Activated naive CD8-positive, alpha-beta T cell treated with anti-CD3 and anti-CD28 coated beads, Interleukin-2, amount 10 ng/mL, durations not matched to agents 7 days and 5 days (primary cell): ENCODE measurements at regions not wholly inside any gene's neighbourhood (a gene's known extent, or its start where the extent isn't known, plus 50 kb on each side); places are given as distances from the start of the nearest gene placed in this dataset.

Experiments
- ATAC-seq: fragments of 150-1000 bp; cut with Tn5 transposase; one replicate; pipeline ENCODE4 v1.10.0; 2021; ENCODE audit warnings: low read depth, moderate library complexity
- POLR2A ChIA-PET: fragments of 350-600 bp; sonication (Branson Sonifier 250); formaldehyde crosslinking; loops from one replicate; lab custom pipeline; 2021; ENCODE audit warnings: antibody characterized with exemption; lab: Charles Lee
- DNase-seq: peaks from one replicate; pipeline ENCODE4 v3.0.0; 2021
- H3K27ac Mint-ChIP-seq: one replicate; pipeline ENCODE4 v1.8.0; 2022; ENCODE audit warnings: mild to moderate bottlenecking, mixed read lengths
- H3K27me3 Mint-ChIP-seq: one replicate; pipeline ENCODE4 v1.8.0; 2022; ENCODE audit warnings: mild to moderate bottlenecking, moderate library complexity, mixed read lengths
- H3K36me3 Mint-ChIP-seq: one replicate; pipeline ENCODE4 v1.8.0; 2021; ENCODE audit warnings: mild to moderate bottlenecking, mixed read lengths
- H3K4me1 Mint-ChIP-seq: one replicate; pipeline ENCODE4 v1.8.0; 2021; ENCODE audit warnings: mixed read lengths
- H3K4me3 Mint-ChIP-seq: one replicate; pipeline ENCODE4 v1.8.0; 2022; ENCODE audit warnings: mild to moderate bottlenecking, moderate library complexity, mixed read lengths
- H3K9me3 Mint-ChIP-seq: one replicate; pipeline ENCODE4 v1.8.0; 2021; ENCODE audit warnings: mixed read lengths

GRCh38 chr7:113431406-113431805 lies 313.1 kb upstream of the SMIM30 start:
- POLR2A ChIA-PET = no interaction called here
- Mint-ChIP-seq H3K9me3 (no peaks in the 10 kb centered on the region), H3K4me3 (no peak overlapping the region), H3K27ac (no peak overlapping the region), H3K27me3 (peaks cover 2% of the 10 kb centered on the region), H3K36me3 (no peaks in the 10 kb centered on the region), H3K4me1 (no peaks in the 10 kb centered on the region)
- DNase-seq (no peak), ATAC-seq (no peak)

- DNase-seq (no peak), ATAC-seq (no peak)
- Mint-ChIP-seq H3K4me1 (peaks cover 3% of the 10 kb centered on the region), H3K4me3 (no peak overlapping the region), H3K27me3 (no peaks in the 10 kb centered on the region), H3K36me3 (no peaks in the 10 kb centered on the region), H3K27ac (no peak overlapping the region), H3K9me3 (no peaks in the 10 kb centered on the region)
- POLR2A ChIA-PET = no interaction called here
These were observed 305.9 kb upstream of the SMIM30 start for GRCh38 chr7:113424185-113424817.

- Mint-ChIP-seq H3K4me1 (peaks cover 3% of the 10 kb centered on the region), H3K9me3 (no peaks in the 10 kb centered on the region), H3K27ac (no peak overlapping the region), H3K27me3 (peaks cover 1% of the 10 kb centered on the region), H3K4me3 (peak overlapping the region; percentile 60), H3K36me3 (no peaks in the 10 kb centered on the region)
- DNase-seq (peak; percentile 53), ATAC-seq (peak; percentile 86)
- POLR2A ChIA-PET = no interaction called here
These were observed 303.5 kb upstream of the SMIM30 start for GRCh38 chr7:113421696-113422330.

DNA sequence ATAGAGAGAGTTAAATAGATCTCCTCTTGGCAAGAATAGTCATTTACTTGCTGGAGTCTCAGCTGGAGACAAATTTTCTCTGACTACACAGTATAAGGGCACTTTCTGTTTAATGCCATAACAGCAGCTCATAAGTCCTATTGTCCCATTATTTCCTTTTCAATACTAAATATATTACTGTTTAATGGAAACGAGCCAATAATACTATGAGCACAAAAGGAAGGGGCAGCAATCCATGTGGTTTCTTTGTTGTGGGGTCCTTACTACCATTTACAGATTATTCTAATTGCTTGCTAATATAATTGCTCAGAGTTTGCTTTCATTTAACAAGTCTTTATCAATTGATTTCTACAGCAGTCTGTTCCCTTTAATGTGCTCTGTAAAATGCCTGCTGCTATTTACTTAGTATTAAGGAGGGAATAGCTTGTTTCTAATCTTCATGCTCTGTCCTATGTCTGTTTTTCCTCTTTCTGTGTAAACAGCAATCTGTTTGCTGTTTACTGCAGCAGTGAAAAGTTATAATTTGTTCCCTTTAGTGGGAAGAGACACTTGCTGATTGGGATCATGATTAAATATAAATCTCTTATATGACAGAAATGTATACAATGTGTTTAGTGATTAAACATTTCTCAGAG lies 296.2 kb upstream of the SMIM30 start:
- Mint-ChIP-seq H3K4me3 (no peak overlapping the region), H3K4me1 (no peaks in the 10 kb centered on the region), H3K36me3 (no peaks in the 10 kb centered on the region), H3K27me3 (peaks cover 2% of the 10 kb centered on the region), H3K27ac (no peak overlapping the region), H3K9me3 (no peaks in the 10 kb centered on the region)
- ATAC-seq (no peak), DNase-seq (no peak)
- POLR2A ChIA-PET = no interaction called here

GRCh38 chr7:113412410-113412809 lies 294.1 kb upstream of the SMIM30 start:
- DNase-seq (no peak), ATAC-seq (no peak)
- H3K9me3 Mint-ChIP-seq = no peaks in the 10 kb centered on the region
- H3K27ac Mint-ChIP-seq = no peak overlapping the region
- H3K27me3 Mint-ChIP-seq = peaks cover 2% of the 10 kb centered on the region
- H3K36me3 Mint-ChIP-seq = no peaks in the 10 kb centered on the region
- H3K4me3 Mint-ChIP-seq = no peak overlapping the region
- POLR2A ChIA-PET = no interaction called here
- H3K4me1 Mint-ChIP-seq = no peaks in the 10 kb centered on the region

GRCh38 chr7:113410796-113411195 lies 292.4 kb upstream of the SMIM30 start:
- Mint-ChIP-seq H3K27me3 (no peaks in the 10 kb centered on the region), H3K27ac (no peak overlapping the region), H3K9me3 (no peaks in the 10 kb centered on the region), H3K36me3 (no peaks in the 10 kb centered on the region), H3K4me3 (no peak overlapping the region), H3K4me1 (no peaks in the 10 kb centered on the region)
- DNase-seq (no peak), ATAC-seq (no peak)
- POLR2A ChIA-PET = no interaction called here

DNA sequence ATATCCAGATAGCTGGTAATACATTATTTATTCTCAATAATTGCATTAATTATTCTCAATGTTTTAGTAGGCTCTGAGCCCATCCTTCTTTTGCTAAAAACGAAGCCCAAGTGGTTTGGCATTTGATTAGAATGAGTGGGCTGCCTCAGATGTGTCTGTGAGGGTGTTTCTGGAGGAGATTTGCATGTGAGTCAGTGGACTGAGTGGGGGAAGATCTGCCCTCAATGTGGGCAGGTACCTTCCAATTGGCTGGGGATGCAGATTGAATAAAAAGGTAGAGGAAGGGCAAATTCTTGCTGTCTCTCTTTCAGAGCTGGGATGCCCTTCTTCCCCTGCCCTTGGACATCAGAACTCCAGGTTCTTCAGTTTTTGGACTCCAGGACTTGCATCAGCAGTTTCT lies 290.6 kb upstream of the SMIM30 start:
- H3K4me1 Mint-ChIP-seq = no peaks in the 10 kb centered on the region
- no peaks in the 10 kb centered on the region for H3K27me3 Mint-ChIP-seq
- DNase-seq = no peak
- no peaks in the 10 kb centered on the region for H3K36me3 Mint-ChIP-seq
- H3K9me3 Mint-ChIP-seq = no peaks in the 10 kb centered on the region
- ATAC-seq = no peak
- POLR2A ChIA-PET = no interaction called here
- no peak overlapping the region for H3K27ac Mint-ChIP-seq
- no peak overlapping the region for H3K4me3 Mint-ChIP-seq

DNA sequence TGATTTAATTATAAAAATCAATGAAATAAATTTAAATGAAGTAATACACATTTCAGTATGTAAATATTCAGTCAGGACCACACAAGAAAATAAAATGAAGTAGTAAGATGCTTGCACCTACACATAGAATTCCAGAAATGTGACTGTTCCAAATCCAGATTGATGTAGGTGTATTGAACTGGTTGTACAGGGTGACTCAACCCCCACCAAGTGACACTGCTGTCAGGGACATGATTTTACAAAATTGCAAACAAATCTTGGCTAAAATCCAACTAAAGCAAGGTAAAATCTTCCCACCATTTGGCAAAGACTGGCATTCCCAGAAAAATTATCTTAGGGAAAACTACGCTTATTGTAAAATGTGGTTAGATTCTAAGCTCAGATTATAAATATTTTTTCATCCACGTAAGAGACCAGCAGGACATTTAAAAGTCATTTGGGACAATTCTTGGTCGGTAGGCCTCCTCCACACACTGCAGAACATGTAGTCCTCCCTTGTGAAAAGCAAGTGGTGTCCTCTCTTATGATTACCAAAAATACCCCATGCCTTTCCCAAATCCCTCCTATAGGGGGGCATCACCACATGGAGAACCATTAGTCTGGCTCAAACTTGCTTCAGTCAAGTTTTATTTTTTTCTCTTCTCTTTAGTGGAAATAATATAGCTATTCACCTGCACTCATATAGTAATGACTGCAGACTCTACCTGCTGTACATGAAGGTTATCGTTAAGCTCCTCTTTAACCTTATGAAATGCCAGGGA lies 287.1 kb upstream of the SMIM30 start:
- POLR2A ChIA-PET = no interaction called here
- no peaks in the 10 kb centered on the region for H3K36me3 Mint-ChIP-seq
- H3K27me3 Mint-ChIP-seq = peaks cover 4% of the 10 kb centered on the region
- DNase-seq (no peak), ATAC-seq (no peak)
- no peaks in the 10 kb centered on the region for H3K9me3 Mint-ChIP-seq
- H3K4me1 Mint-ChIP-seq = no peaks in the 10 kb centered on the region
- H3K27ac Mint-ChIP-seq = no peak overlapping the region
- H3K4me3 Mint-ChIP-seq = no peak overlapping the region

GRCh38 chr7:113404245-113404644 lies 285.9 kb upstream of the SMIM30 start:
- no peak overlapping the region for H3K27ac Mint-ChIP-seq
- H3K36me3 Mint-ChIP-seq = no peaks in the 10 kb centered on the region
- H3K4me3 Mint-ChIP-seq = no peak overlapping the region
- no peak for DNase-seq
- no peaks in the 10 kb centered on the region for H3K4me1 Mint-ChIP-seq
- H3K27me3 Mint-ChIP-seq = peaks cover 4% of the 10 kb centered on the region
- ATAC-seq = no peak
- no peaks in the 10 kb centered on the region for H3K9me3 Mint-ChIP-seq
- POLR2A ChIA-PET = no interaction called here

DNA sequence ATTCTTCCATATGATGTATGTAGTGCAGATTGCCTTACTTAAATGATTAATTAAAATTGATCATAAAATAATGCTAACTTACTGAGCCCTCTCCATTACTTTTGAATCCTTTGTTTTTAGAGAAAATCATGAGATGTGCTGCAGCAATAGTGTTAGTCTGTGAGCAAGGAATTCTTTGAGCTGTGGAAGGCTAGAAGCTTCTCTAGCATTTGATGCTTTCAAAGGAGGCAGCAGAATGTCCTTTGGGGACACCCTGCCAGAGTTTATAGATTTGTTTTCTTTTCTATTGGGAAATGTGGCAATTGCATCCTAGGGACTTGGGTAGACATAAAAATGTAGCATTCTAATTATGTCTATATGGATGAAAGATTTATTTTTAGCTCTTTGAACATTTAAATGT lies 284.1 kb upstream of the SMIM30 start:
- Mint-ChIP-seq H3K9me3 (no peaks in the 10 kb centered on the region), H3K4me1 (no peaks in the 10 kb centered on the region), H3K27ac (no peak overlapping the region), H3K36me3 (no peaks in the 10 kb centered on the region), H3K4me3 (no peak overlapping the region), H3K27me3 (peaks cover 4% of the 10 kb centered on the region)
- no peak for DNase-seq
- POLR2A ChIA-PET = no interaction called here
- ATAC-seq = no peak

DNA sequence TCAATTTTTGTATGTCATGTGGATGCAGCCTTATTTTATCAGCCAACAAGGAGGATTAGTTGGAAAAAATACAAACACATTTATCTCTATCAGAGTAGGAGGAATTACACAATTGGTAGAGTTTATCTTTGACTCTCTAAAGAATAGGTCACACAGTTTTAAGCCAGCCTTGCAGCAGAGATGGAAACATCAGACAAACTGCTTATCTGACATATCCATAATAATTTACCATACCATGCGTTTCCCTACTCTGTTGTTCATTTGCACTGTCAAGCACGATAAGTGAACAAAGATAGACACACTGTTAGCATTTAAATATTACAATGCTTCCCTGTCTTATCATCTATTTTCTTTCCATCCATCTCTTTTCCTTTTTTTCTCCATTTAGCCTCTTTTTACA lies 283.7 kb upstream of the SMIM30 start:
- ATAC-seq (no peak), DNase-seq (no peak)
- Mint-ChIP-seq H3K27me3 (peaks cover 4% of the 10 kb centered on the region), H3K4me1 (no peaks in the 10 kb centered on the region), H3K36me3 (no peaks in the 10 kb centered on the region), H3K4me3 (no peak overlapping the region), H3K27ac (no peak overlapping the region), H3K9me3 (no peaks in the 10 kb centered on the region)
- POLR2A ChIA-PET = no interaction called here

GRCh38 chr7:113394856-113395255 lies 276.5 kb upstream of the SMIM30 start:
- H3K27ac Mint-ChIP-seq = no peak overlapping the region
- no peak for ATAC-seq
- H3K4me1 Mint-ChIP-seq = no peaks in the 10 kb centered on the region
- DNase-seq = no peak
- H3K9me3 Mint-ChIP-seq = no peaks in the 10 kb centered on the region
- no peaks in the 10 kb centered on the region for H3K36me3 Mint-ChIP-seq
- POLR2A ChIA-PET = no interaction called here
- no peak overlapping the region for H3K4me3 Mint-ChIP-seq
- peaks cover 3% of the 10 kb centered on the region for H3K27me3 Mint-ChIP-seq

GRCh38 chr7:113392841-113393540 lies 274.6 kb upstream of the SMIM30 start:
- Mint-ChIP-seq H3K27ac (no peak overlapping the region), H3K9me3 (no peaks in the 10 kb centered on the region), H3K4me1 (no peaks in the 10 kb centered on the region), H3K4me3 (no peak overlapping the region), H3K27me3 (peaks cover 3% of the 10 kb centered on the region), H3K36me3 (peaks cover 1% of the 10 kb centered on the region)
- POLR2A ChIA-PET = no interaction called here
- DNase-seq (no peak), ATAC-seq (no peak)
